PC-3 (cell line): ENCODE measurements at regions not wholly inside any gene's neighbourhood (a gene's known extent, or its start where the extent isn't known, plus 50 kb on each side); places are given as distances from the start of the nearest gene placed in this dataset.

Experiments used
- CTCF ChIP-seq: fragments of 300-600 bp; sonication (generic); conservative IDR thresholded peaks from 2 replicates; pipeline ENCODE4 v1.5.1; 2017; ENCODE audit warnings: antibody characterized with exemption, low read depth, mild to moderate bottlenecking, low read length
- EZH2 ChIP-seq: fragments of 300-600 bp; sonication (generic); IDR thresholded peaks from one replicate; pipeline ENCODE4 v1.6.1; 2017; ENCODE audit warnings: antibody characterized with exemption, mild to moderate bottlenecking, low read length; ENCODE audit not compliant: unreplicated experiment

- no peak for TF ChIP-seq CTCF
- no peak for TF ChIP-seq EZH2
Observed at GRCh38 chrX:7220121-7220520, 72.2 kb upstream of the PUDP start.
